OCI-LY1 (cell line): ENCODE measurements at regions not wholly inside any gene's neighbourhood (a gene's known extent, or its start where the extent isn't known, plus 50 kb on each side); places are given as distances from the start of the nearest gene placed in this dataset.
A peak's percentile ranks its signal among the peaks of the same experiment; 100 is the strongest.

Experiments
- EZH2 ChIP-seq: fragments of 200-600 bp; sonication (generic), shearing (Covaris generic); IDR thresholded peaks from 2 replicates; pipeline ENCODE4 v1.8.0; 2017; ENCODE audit warnings: borderline replicate concordance, mixed run types, mild to moderate bottlenecking, antibody characterized with exemption, low read length, moderate library complexity, mixed read lengths
- TF ChIP-seq, protein P1 (sequence below): fragments of 200-600 bp; sonication (generic), shearing (Covaris generic); IDR thresholded peaks from 2 replicates; pipeline ENCODE4 v1.5.1; 2017; ENCODE audit warnings: mild to moderate bottlenecking, antibody characterized with exemption, low read length, moderate library complexity, mixed read lengths

DNA sequence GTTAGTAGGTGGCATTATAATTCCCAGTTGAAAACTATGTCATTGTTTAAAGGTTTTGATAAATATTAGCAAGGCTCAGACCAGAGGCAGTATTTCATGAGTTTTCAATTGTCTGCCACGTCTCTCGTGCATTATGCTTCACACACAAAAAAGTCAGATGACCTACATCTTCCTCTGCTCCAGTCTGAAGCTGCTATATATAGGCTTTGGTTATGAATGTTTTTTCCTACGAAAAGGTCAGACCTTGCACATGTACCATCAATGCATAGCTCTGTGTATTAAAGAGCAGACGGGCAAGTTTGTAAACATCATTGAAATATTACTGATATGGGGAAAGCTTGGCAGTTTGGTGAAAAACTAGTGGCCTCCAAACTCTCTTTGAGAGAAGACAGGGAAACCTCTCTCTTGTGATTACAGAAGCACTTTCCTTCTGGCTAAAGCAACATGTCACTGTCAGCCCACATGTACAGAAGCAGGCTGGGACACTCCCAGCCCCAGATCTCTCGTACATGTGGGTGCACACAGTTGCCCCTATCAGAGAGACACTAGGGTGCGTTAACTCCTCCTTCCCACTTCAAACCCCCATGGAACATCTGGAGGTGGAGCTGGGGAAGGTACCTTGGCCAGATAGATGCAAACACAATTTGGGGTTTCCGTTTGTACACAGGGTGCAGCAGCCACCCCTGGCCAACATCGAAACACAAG lies 184.0 kb upstream of the BCL6 start:
- TF ChIP-seq, protein P1, sequence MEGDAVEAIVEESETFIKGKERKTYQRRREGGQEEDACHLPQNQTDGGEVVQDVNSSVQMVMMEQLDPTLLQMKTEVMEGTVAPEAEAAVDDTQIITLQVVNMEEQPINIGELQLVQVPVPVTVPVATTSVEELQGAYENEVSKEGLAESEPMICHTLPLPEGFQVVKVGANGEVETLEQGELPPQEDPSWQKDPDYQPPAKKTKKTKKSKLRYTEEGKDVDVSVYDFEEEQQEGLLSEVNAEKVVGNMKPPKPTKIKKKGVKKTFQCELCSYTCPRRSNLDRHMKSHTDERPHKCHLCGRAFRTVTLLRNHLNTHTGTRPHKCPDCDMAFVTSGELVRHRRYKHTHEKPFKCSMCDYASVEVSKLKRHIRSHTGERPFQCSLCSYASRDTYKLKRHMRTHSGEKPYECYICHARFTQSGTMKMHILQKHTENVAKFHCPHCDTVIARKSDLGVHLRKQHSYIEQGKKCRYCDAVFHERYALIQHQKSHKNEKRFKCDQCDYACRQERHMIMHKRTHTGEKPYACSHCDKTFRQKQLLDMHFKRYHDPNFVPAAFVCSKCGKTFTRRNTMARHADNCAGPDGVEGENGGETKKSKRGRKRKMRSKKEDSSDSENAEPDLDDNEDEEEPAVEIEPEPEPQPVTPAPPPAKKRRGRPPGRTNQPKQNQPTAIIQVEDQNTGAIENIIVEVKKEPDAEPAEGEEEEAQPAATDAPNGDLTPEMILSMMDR, result 0 out of 2 replicates have a peak, but pooled peaks have one; percentile 4
- no peak for TF ChIP-seq EZH2
